ENCODE measurements at regions not wholly inside any gene's neighbourhood (a gene's known extent, or its start where the extent isn't known, plus 50 kb on each side); places are given as distances from the start of the nearest gene placed in this dataset.

DNA sequence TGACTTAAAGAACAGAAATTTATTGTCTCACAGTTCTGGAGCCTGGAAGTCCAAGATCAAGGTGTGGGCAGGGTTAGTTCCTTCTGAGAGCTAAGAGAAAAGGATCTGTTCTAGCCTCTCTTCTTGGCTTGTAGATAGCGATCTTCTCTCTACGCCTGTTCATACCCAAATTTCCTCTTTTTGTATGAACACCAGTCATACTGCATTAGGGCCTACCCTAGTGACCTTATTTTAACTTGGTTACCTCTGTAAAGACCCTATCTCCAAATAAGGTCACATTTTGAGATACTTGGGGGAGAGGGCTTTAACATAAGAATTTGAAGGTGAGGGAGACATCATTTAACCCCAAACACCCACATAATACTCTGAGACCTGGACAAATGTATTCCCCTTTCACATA is 55.6 kb upstream of the SPP1 start:
- Histone ChIP-seq H3K14ac (replicated peaks; ENCODE audit: low read depth, low read length) (no peak overlapping the region), H3K79me1 (ENCODE audit: low read depth in 1 of 2, low read length in 2 of 2) (no peaks in the 10 kb centered on the region), H2BK15ac (ENCODE audit: low read depth, low read length) (no peak overlapping the region), H3K9ac (ENCODE audit: low read depth, low read length) (no peak overlapping the region), H3K9me3 (ENCODE audit: control insufficient read depth, insufficient read depth, low read length) (no peaks in the 10 kb centered on the region), H4K8ac (ENCODE audit: low read depth in 2 of 2, low read length in 2 of 2) (no peak overlapping the region), H2BK20ac (ENCODE audit: low read depth, low read length) (no peak overlapping the region), H3K27me3 (ENCODE audit: control insufficient read depth, insufficient read depth, low read length) (peaks cover 2% of the 10 kb centered on the region; the same call in 1 of the 2 replicates), H3K9me1 (ENCODE audit: insufficient read depth, low read length) (no peaks in the 10 kb centered on the region), H2AFZ (replicated peaks; ENCODE audit: low read length, poor library complexity) (no peak overlapping the region), H3K4me3 (ENCODE audit: insufficient read depth, low read depth, low read length) (no peak overlapping the region), H3K4ac (ENCODE audit: low read depth, low read length) (no peak overlapping the region), H3K4me1 (ENCODE audit: control insufficient read depth, insufficient read depth, low read length) (no peaks in the 10 kb centered on the region), H3K4me2 (ENCODE audit: low read depth, low read length) (no peak overlapping the region), H3K27ac (ENCODE audit: insufficient read depth, low read length) (no peak overlapping the region), H3K56ac (ENCODE audit: extremely low read depth, insufficient read depth, low read length) (no peak overlapping the region), H3K36me3 (ENCODE audit: control insufficient read depth, insufficient read depth, low read length) (no peaks in the 10 kb centered on the region), H3K18ac (ENCODE audit: low read depth, low read length) (no peak overlapping the region), H4K20me1 (ENCODE audit: insufficient read depth, low read length) (no peaks in the 10 kb centered on the region), H2AK5ac (ENCODE audit: low read depth, low read length) (no peak overlapping the region), H4K5ac (ENCODE audit: low read depth, low read length) (no peak overlapping the region), H4K91ac (ENCODE audit: insufficient read depth, low read depth, low read length) (no peak overlapping the region), H2BK120ac (ENCODE audit: low read depth, low read length) (no peak overlapping the region), H2BK5ac (ENCODE audit: low read depth, low read length, poor library complexity, severe bottlenecking) (no peak overlapping the region), H2AK9ac (replicated peaks; ENCODE audit: low read depth, low read length, poor library complexity) (no peak overlapping the region), H3K23ac (ENCODE audit: low read depth, low read length) (no peak overlapping the region)
- intact Hi-C loops (cut with micrococcal nuclease), result no loop called here
- dilution Hi-C loops (cut with HindIII; ENCODE audit: low sequenced_read_pairs, unreplicated experiment), result no loop called here
- ChIA-PET POLR2A (ENCODE audit: unreplicated experiment) (no interaction called here), CTCF (no interaction called here)
- ATAC-seq (ENCODE audit: low read depth) (no peak), DNase-seq (no peak)
- TF ChIP-seq FOS (IDR thresholded peaks at IDR 0.05; ENCODE audit: low read depth, low read length) (no peak), MXI1 (IDR thresholded peaks at IDR 0.05; ENCODE audit: borderline replicate concordance, low read depth, low read length) (no peak), RCOR1 (IDR thresholded peaks at IDR 0.05; ENCODE audit: insufficient replicate concordance, low read length) (no peak), MAZ (IDR thresholded peaks at IDR 0.05; ENCODE audit: borderline replicate concordance, low read depth, low read length) (no peak), MAFK (IDR thresholded peaks at IDR 0.05; ENCODE audit: low read depth, low read length) (no peak), RFX5 (IDR thresholded peaks at IDR 0.05; ENCODE audit: low read depth, low read length) (no peak), RAD21 (IDR thresholded peaks at IDR 0.05; ENCODE audit: low read length) (no peak), CHD1 (IDR thresholded peaks at IDR 0.05; ENCODE audit: low read depth, low read length) (no peak), NFE2L2 (IDR thresholded peaks at IDR 0.05; ENCODE audit: low read depth, low read length) (no peak), CEBPB (IDR thresholded peaks at IDR 0.05; ENCODE audit: low read depth, low read length) (no peak), BHLHE40 (IDR thresholded peaks at IDR 0.05; ENCODE audit: low read depth, low read length) (no peak)
- TF ChIP-seq, protein P1, sequence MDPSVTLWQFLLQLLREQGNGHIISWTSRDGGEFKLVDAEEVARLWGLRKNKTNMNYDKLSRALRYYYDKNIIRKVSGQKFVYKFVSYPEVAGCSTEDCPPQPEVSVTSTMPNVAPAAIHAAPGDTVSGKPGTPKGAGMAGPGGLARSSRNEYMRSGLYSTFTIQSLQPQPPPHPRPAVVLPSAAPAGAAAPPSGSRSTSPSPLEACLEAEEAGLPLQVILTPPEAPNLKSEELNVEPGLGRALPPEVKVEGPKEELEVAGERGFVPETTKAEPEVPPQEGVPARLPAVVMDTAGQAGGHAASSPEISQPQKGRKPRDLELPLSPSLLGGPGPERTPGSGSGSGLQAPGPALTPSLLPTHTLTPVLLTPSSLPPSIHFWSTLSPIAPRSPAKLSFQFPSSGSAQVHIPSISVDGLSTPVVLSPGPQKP (IDR thresholded peaks at IDR 0.05; ENCODE audit: borderline replicate concordance, low read depth, low read length), result no peak
- TF ChIP-seq, protein P2, sequence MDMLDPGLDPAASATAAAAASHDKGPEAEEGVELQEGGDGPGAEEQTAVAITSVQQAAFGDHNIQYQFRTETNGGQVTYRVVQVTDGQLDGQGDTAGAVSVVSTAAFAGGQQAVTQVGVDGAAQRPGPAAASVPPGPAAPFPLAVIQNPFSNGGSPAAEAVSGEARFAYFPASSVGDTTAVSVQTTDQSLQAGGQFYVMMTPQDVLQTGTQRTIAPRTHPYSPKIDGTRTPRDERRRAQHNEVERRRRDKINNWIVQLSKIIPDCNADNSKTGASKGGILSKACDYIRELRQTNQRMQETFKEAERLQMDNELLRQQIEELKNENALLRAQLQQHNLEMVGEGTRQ (IDR thresholded peaks at IDR 0.05; ENCODE audit: low read depth, low read length), result no peak
- TF ChIP-seq, protein P3, sequence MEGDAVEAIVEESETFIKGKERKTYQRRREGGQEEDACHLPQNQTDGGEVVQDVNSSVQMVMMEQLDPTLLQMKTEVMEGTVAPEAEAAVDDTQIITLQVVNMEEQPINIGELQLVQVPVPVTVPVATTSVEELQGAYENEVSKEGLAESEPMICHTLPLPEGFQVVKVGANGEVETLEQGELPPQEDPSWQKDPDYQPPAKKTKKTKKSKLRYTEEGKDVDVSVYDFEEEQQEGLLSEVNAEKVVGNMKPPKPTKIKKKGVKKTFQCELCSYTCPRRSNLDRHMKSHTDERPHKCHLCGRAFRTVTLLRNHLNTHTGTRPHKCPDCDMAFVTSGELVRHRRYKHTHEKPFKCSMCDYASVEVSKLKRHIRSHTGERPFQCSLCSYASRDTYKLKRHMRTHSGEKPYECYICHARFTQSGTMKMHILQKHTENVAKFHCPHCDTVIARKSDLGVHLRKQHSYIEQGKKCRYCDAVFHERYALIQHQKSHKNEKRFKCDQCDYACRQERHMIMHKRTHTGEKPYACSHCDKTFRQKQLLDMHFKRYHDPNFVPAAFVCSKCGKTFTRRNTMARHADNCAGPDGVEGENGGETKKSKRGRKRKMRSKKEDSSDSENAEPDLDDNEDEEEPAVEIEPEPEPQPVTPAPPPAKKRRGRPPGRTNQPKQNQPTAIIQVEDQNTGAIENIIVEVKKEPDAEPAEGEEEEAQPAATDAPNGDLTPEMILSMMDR (conservative IDR thresholded peaks at IDR 0.05; ENCODE audit: low read depth, low read length), result no peak
- no TSS peak for BruUV-seq (replicated peaks)
- no CpG with 5 or more reads among the region's 2 CpGs for WGBS, 2 experiments (ENCODE audit: extremely low coverage in 2 of 2, insufficient read length in 1 of 2)
- in situ Hi-C loops (cut with MboI; ENCODE audit: low sequenced_read_pairs), result no loop called here

Data from IMR-90 (cell line).